ENCODE measurements at regions not wholly inside any gene's neighbourhood (a gene's known extent, or its start where the extent isn't known, plus 50 kb on each side); places are given as distances from the start of the nearest gene placed in this dataset.

GRCh38 chr16:8326232-8326631, 264.1 kb downstream of the TMEM114 start:
- TF ChIP-seq CTCF (conservative IDR thresholded peaks at IDR 0.05; ENCODE audit: low read depth in 2 of 2): no peak
- no peak for TF ChIP-seq REST (IDR thresholded peaks at IDR 0.05; ENCODE audit: unreplicated experiment)
- TF ChIP-seq EZH2phosphoT487 (IDR thresholded peaks at IDR 0.05; ENCODE audit: unreplicated experiment): no peak
- TF ChIP-seq JUNB (IDR thresholded peaks at IDR 0.05; ENCODE audit: unreplicated experiment): no peak
- no peak for TF ChIP-seq EZH2 (IDR thresholded peaks at IDR 0.05; ENCODE audit: low read depth, unreplicated experiment)
- TF ChIP-seq CREB1 (CRISPR knock-in tag; IDR thresholded peaks at IDR 0.05; ENCODE audit: low read depth): no peak
- TF ChIP-seq POLR2AphosphoS5 (IDR thresholded peaks at IDR 0.05; ENCODE audit: low read depth): no peak
- TF ChIP-seq ETS1 (IDR thresholded peaks at IDR 0.05): no peak
- TF ChIP-seq ZNF331 (CRISPR knock-in tag; IDR thresholded peaks at IDR 0.05; ENCODE audit: low read depth): no peak
- no peak for TF ChIP-seq ZNF114 (CRISPR knock-in tag; IDR thresholded peaks at IDR 0.05)
- TF ChIP-seq ZNF462 (CRISPR knock-in tag; IDR thresholded peaks at IDR 0.05): no peak
- no peak for TF ChIP-seq STAT1 (IDR thresholded peaks at IDR 0.05; ENCODE audit: unreplicated experiment)
- TF ChIP-seq NANOG (IDR thresholded peaks at IDR 0.05; ENCODE audit: borderline replicate concordance): no peak

Measured in GM23338 (cell line).